Osteocyte (in vitro differentiated cells): ENCODE measurements at regions not wholly inside any gene's neighbourhood (a gene's known extent, or its start where the extent isn't known, plus 50 kb on each side); places are given as distances from the start of the nearest gene placed in this dataset.

ENCODE experiments used
- DNase-seq: peaks from one replicate; pipeline ENCODE4 v3.0.0; 2021; ENCODE audit warnings: mixed read lengths; ENCODE audit not compliant: unreplicated experiment; ENCODE audit errors: extremely low spot score
- H3K27ac Mint-ChIP-seq: one replicate; pipeline ENCODE4 v1.8.0; 2021; ENCODE audit warnings: mild to moderate bottlenecking, mixed read lengths; ENCODE audit not compliant: unreplicated experiment
- H3K27me3 Mint-ChIP-seq: one replicate; pipeline ENCODE4 v1.8.0; 2021; ENCODE audit warnings: mixed read lengths; ENCODE audit not compliant: unreplicated experiment
- H3K36me3 Mint-ChIP-seq: one replicate; pipeline ENCODE4 v1.8.0; 2021; ENCODE audit warnings: mixed read lengths; ENCODE audit not compliant: unreplicated experiment
- H3K4me1 Mint-ChIP-seq: one replicate; pipeline ENCODE4 v1.8.0; 2021; ENCODE audit warnings: mixed read lengths; ENCODE audit not compliant: unreplicated experiment
- H3K4me3 Mint-ChIP-seq: one replicate; pipeline ENCODE4 v1.8.0; 2021; ENCODE audit warnings: mild to moderate bottlenecking, moderate library complexity, mixed read lengths; ENCODE audit not compliant: unreplicated experiment
- H3K9me3 Mint-ChIP-seq: one replicate; pipeline ENCODE4 v1.8.0; 2021; ENCODE audit warnings: mixed read lengths; ENCODE audit not compliant: unreplicated experiment
- TF ChIP-seq, protein P1 (sequence below): fragments of 200-600 bp; sonication (generic); IDR thresholded peaks from 2 replicates; pipeline ENCODE4 v1.5.0; 2021; ENCODE audit warnings: antibody characterized with exemption, mild to moderate bottlenecking, moderate library complexity

DNA sequence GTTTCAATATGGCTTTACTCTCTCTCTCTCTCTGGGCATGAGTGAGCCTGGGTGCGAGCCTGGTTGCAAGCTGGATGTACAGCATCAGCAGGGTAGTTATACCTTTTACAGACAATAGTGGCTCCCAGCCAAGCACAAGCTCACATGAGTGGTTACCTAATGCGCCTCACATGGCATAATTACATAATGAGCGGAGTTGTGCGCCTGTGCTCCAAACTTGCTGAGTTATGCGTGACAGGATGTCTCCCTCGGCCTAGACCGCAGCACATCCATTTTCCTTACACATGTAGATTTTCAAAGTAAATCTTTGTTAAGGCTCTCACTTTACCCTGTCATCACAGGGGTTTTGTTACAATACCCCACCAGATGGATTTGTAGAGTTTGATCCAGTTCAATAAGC is 233.5 kb upstream of the WWC1 start:
- Mint-ChIP-seq H3K4me3 (no peak overlapping the region), H3K27ac (no peak overlapping the region), H3K4me1 (no peaks in the 10 kb centered on the region), H3K36me3 (no peaks in the 10 kb centered on the region), H3K9me3 (no peaks in the 10 kb centered on the region), H3K27me3 (no peaks in the 10 kb centered on the region)
- DNase-seq: no peak
- TF ChIP-seq, protein P1, sequence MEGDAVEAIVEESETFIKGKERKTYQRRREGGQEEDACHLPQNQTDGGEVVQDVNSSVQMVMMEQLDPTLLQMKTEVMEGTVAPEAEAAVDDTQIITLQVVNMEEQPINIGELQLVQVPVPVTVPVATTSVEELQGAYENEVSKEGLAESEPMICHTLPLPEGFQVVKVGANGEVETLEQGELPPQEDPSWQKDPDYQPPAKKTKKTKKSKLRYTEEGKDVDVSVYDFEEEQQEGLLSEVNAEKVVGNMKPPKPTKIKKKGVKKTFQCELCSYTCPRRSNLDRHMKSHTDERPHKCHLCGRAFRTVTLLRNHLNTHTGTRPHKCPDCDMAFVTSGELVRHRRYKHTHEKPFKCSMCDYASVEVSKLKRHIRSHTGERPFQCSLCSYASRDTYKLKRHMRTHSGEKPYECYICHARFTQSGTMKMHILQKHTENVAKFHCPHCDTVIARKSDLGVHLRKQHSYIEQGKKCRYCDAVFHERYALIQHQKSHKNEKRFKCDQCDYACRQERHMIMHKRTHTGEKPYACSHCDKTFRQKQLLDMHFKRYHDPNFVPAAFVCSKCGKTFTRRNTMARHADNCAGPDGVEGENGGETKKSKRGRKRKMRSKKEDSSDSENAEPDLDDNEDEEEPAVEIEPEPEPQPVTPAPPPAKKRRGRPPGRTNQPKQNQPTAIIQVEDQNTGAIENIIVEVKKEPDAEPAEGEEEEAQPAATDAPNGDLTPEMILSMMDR: no peak

DNA sequence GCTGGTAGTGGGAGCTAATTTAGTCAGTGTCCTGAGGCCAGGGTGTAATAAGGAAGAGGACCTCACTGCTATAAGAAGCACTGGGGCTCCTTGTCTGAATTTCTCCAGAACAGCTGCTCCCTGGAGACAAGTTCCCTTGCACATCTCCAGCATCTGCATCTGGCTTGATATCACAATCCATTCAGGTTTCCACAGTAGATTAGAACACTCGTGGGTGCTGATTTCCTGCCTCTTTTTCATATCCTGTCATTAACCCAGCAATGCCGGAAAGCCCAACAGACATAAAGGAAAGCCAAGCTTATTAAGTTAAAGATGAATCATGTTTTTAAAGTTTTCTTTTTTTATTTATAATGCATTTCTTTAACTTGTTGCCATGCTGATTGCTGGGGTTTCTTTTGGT is 232.3 kb upstream of the WWC1 start:
- TF ChIP-seq, protein P1: no peak

DNA sequence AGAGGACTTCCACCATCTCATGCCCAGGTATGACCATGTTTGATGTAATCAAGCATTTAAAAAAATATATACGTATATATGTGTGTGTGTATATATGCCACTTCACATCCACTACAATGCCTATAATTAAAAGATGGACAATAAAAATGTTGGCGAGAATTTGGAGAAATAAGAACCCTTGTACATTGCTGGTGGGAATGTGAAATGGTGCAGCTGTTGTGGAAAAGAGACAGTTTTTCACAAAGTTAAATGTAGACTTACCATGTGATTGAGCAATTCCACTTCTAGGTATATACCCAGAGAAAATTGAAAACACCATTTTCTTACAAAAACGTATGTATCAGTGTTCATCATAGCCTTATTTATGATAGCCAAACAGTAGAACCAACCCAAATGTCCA is 229.2 kb upstream of the WWC1 start:
- no peaks in the 10 kb centered on the region for H3K9me3 Mint-ChIP-seq
- no peaks in the 10 kb centered on the region for H3K27me3 Mint-ChIP-seq
- no peak overlapping the region for H3K27ac Mint-ChIP-seq
- H3K4me1 Mint-ChIP-seq: no peaks in the 10 kb centered on the region
- TF ChIP-seq, protein P1: no peak
- H3K36me3 Mint-ChIP-seq: no peaks in the 10 kb centered on the region
- DNase-seq: no peak
- no peak overlapping the region for H3K4me3 Mint-ChIP-seq

More for the DNA sequence above, 232.3 kb upstream of the WWC1 start:
- H3K4me1 Mint-ChIP-seq: no peaks in the 10 kb centered on the region
- H3K27me3 Mint-ChIP-seq: no peaks in the 10 kb centered on the region
- no peak for DNase-seq
- no peak overlapping the region for H3K4me3 Mint-ChIP-seq
- no peaks in the 10 kb centered on the region for H3K36me3 Mint-ChIP-seq
- no peaks in the 10 kb centered on the region for H3K9me3 Mint-ChIP-seq
- H3K27ac Mint-ChIP-seq: no peak overlapping the region

DNA sequence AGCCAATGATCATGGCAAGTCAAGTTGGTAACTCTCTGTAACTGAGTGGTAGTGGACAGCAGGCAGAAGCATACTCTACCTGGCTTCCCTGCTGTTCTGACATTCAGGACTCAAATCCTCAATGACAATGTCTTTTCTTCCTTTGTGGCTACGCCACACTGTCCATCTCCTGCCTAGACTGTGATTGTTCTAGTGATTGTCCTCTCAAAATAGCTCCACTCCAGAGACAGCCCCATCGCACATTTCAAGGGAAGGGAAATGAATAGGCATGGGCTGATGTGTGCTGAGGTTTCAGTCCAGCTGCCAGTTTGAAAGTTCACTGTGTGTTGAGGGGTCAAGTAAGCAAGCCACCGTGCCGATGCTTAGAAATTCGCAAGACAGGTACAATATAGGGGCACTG is 227.0 kb upstream of the WWC1 start:
- no peaks in the 10 kb centered on the region for H3K27me3 Mint-ChIP-seq
- no peaks in the 10 kb centered on the region for H3K9me3 Mint-ChIP-seq
- no peak overlapping the region for H3K27ac Mint-ChIP-seq
- no peaks in the 10 kb centered on the region for H3K36me3 Mint-ChIP-seq
- TF ChIP-seq, protein P1: no peak
- DNase-seq: no peak
- no peak overlapping the region for H3K4me3 Mint-ChIP-seq
- H3K4me1 Mint-ChIP-seq: no peaks in the 10 kb centered on the region

DNA sequence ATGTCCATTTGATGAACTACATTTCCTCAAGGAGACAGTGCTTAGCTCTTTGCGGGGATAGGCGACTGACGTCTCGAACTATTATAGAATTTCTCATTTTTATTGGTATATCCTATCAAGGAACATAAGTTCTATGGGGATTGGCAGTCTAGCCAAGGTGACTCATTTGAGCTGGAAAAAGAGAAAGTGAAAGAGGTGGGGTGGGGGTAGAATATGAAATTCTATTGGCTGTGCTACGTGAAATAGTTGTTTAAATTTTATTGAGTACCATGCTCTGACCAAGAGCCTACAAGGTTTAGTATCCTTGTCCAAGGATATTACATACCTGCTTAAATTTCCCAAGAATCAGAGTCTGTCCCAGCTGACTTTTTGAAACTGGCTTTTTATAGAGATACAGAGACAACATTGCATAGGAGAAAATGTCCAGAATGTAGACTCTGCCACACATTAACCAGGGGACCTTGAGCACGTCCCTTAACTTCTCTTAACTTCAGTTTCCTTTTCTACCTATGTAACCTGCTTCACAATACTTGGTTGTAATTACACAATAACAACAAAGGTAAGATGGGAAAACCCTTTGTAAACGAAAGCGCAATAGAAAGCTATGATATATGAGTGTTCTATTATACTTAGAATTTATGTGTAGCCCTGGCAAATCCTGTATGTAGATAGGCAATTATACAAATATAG is 226.4 kb upstream of the WWC1 start:
- Mint-ChIP-seq H3K9me3 (no peaks in the 10 kb centered on the region), H3K4me1 (no peaks in the 10 kb centered on the region), H3K27ac (no peak overlapping the region), H3K27me3 (no peaks in the 10 kb centered on the region), H3K36me3 (no peaks in the 10 kb centered on the region), H3K4me3 (no peak overlapping the region)
- no peak for DNase-seq
- TF ChIP-seq, protein P1: no peak
